ENCODE measurements at regions not wholly inside any gene's neighbourhood (a gene's known extent, or its start where the extent isn't known, plus 50 kb on each side); places are given as distances from the start of the nearest gene placed in this dataset.

GRCh38 chr3:59559721-59560435, 510.1 kb upstream of the CFAP20DC start:
- Histone ChIP-seq H2AFZ (no peak overlapping the region), H3K27me3 (peaks cover 18% of the 10 kb centered on the region), H3K9me2 (replicated peaks; ENCODE audit: insufficient read depth) (no peaks in the 10 kb centered on the region), H3K4me2 (no peak overlapping the region), H4K20me1 (ENCODE audit: insufficient read depth, poor library complexity, severe bottlenecking) (no peaks in the 10 kb centered on the region), H3K9me3 (ENCODE audit: low read depth) (no peaks in the 10 kb centered on the region), H3K36me3 (replicated peaks; ENCODE audit: insufficient read depth, low read depth) (no peaks in the 10 kb centered on the region), H3K4me1 (ENCODE audit: insufficient read depth) (no peaks in the 10 kb centered on the region), H3K27ac (peak overlapping the region; percentile 16), H3K4me3 (no peak overlapping the region), H3K79me2 (no peaks in the 10 kb centered on the region)
- 80% methylated on average over 4 of the region's 4 CpGs for WGBS (ENCODE audit: low lambda C conversion rate, missing lambda C conversion rate)
- no peak for TF ChIP-seq EZH2 (IDR thresholded peaks at IDR 0.05; ENCODE audit: borderline replicate concordance)
- no peak for TF ChIP-seq EZH2phosphoT487 (IDR thresholded peaks at IDR 0.05; ENCODE audit: low read depth, severe bottlenecking, unreplicated experiment)
- TF ChIP-seq CTCF (IDR thresholded peaks at IDR 0.05; ENCODE audit: poor library complexity) = no peak
- peak; percentile 56 for DNase-seq (ENCODE audit: low spot score)

GRCh38 chr3:59558906-59559720, 509.3 kb upstream of the CFAP20DC start:
- 28% methylated on average over 1 of the region's 1 CpG for WGBS (ENCODE audit: low lambda C conversion rate, missing lambda C conversion rate)
- Histone ChIP-seq H3K79me2 (no peaks in the 10 kb centered on the region), H2AFZ (no peak overlapping the region), H3K4me2 (no peak overlapping the region), H3K9me3 (ENCODE audit: low read depth) (no peaks in the 10 kb centered on the region), H4K20me1 (ENCODE audit: insufficient read depth, poor library complexity, severe bottlenecking) (no peaks in the 10 kb centered on the region), H3K4me1 (ENCODE audit: insufficient read depth) (no peaks in the 10 kb centered on the region), H3K27me3 (peaks cover 18% of the 10 kb centered on the region), H3K9me2 (replicated peaks; ENCODE audit: insufficient read depth) (no peaks in the 10 kb centered on the region), H3K27ac (peak overlapping the region; percentile 16), H3K36me3 (replicated peaks; ENCODE audit: insufficient read depth, low read depth) (no peaks in the 10 kb centered on the region), H3K4me3 (no peak overlapping the region)
- peak; percentile 97 for TF ChIP-seq EZH2phosphoT487 (IDR thresholded peaks at IDR 0.05; ENCODE audit: low read depth, severe bottlenecking, unreplicated experiment)
- no peak for TF ChIP-seq EZH2 (IDR thresholded peaks at IDR 0.05; ENCODE audit: borderline replicate concordance)
- no peak for DNase-seq (ENCODE audit: low spot score)

GRCh38 chr3:59555593-59556315, 505.9 kb upstream of the CFAP20DC start:
- H2AFZ ChIP-seq = no peak overlapping the region
- no peaks in the 10 kb centered on the region for H3K4me1 ChIP-seq (ENCODE audit: insufficient read depth)
- no peak for TF ChIP-seq EZH2phosphoT487 (IDR thresholded peaks at IDR 0.05; ENCODE audit: low read depth, severe bottlenecking, unreplicated experiment)
- TF ChIP-seq CTCF (IDR thresholded peaks at IDR 0.05; ENCODE audit: poor library complexity) = no peak
- no peak for TF ChIP-seq EZH2 (IDR thresholded peaks at IDR 0.05; ENCODE audit: borderline replicate concordance)
- no peak overlapping the region for H3K27ac ChIP-seq
- peaks cover 11% of the 10 kb centered on the region for H3K27me3 ChIP-seq
- no peak for DNase-seq (ENCODE audit: low spot score)
- H3K9me3 ChIP-seq (ENCODE audit: low read depth) = no peaks in the 10 kb centered on the region
- no peaks in the 10 kb centered on the region for H3K9me2 ChIP-seq (replicated peaks; ENCODE audit: insufficient read depth)
- no peaks in the 10 kb centered on the region for H3K36me3 ChIP-seq (replicated peaks; ENCODE audit: insufficient read depth, low read depth)
- H3K4me2 ChIP-seq = no peak overlapping the region
- no peaks in the 10 kb centered on the region for H4K20me1 ChIP-seq (ENCODE audit: insufficient read depth, poor library complexity, severe bottlenecking)
- H3K79me2 ChIP-seq = no peaks in the 10 kb centered on the region
- no peak overlapping the region for H3K4me3 ChIP-seq
- 88% methylated on average over 6 of the region's 6 CpGs for WGBS (ENCODE audit: low lambda C conversion rate, missing lambda C conversion rate)

Measured in hepatocyte (in vitro differentiated cells).